HG02840 (cell line): ENCODE measurements at regions not wholly inside any gene's neighbourhood (a gene's known extent, or its start where the extent isn't known, plus 50 kb on each side); places are given as distances from the start of the nearest gene placed in this dataset.
"Not testable (repeated sequence)": the region's sequence is repeated elsewhere in the genome, so short reads cannot be mapped to it uniquely, and the experiment has no call there.

Source experiments
- ATAC-seq: cut with Tn5 transposase; IDR thresholded peaks from one replicate; pipeline ENCODE4 v1.9.1; 2021; ENCODE audit warnings: mild to moderate bottlenecking, moderate library complexity, moderate number of reproducible peaks; ENCODE audit not compliant: unreplicated experiment, low FRiP score

GRCh38 chr20:25867776-25868649 is 171.4 kb upstream of the ZNF337 start:
- no peak for ATAC-seq

GRCh38 chr20:25867015-25867775 is 170.5 kb upstream of the ZNF337 start:
- ATAC-seq, result not testable (repeated sequence)

GRCh38 chr20:25865715-25866656 is 169.3 kb upstream of the ZNF337 start:
- no peak for ATAC-seq

GRCh38 chr20:25864963-25865714 is 168.5 kb upstream of the ZNF337 start:
- not testable (repeated sequence) for ATAC-seq

GRCh38 chr20:25864326-25864962 is 167.8 kb upstream of the ZNF337 start:
- no peak for ATAC-seq

- ATAC-seq, result no peak
These were observed 167.1 kb upstream of the ZNF337 start for GRCh38 chr20:25863536-25864325.

- ATAC-seq, result peak; percentile 64
These were observed 166.4 kb upstream of the ZNF337 start for GRCh38 chr20:25862967-25863530.

- no peak for ATAC-seq
These were observed 164.0 kb upstream of the ZNF337 start for GRCh38 chr20:25860531-25861150.

GRCh38 chr20:25859649-25860530 is 163.2 kb upstream of the ZNF337 start:
- ATAC-seq, result no peak

- no peak for ATAC-seq
These were observed 162.1 kb upstream of the ZNF337 start for GRCh38 chr20:25858495-25859425.

- ATAC-seq, result not testable (repeated sequence)
These were observed 160.6 kb upstream of the ZNF337 start for GRCh38 chr20:25857091-25857788.

GRCh38 chr20:25856256-25856884 is 159.7 kb upstream of the ZNF337 start:
- ATAC-seq, result no peak

GRCh38 chr20:25855451-25856156 is 159.0 kb upstream of the ZNF337 start:
- not testable (repeated sequence) for ATAC-seq

GRCh38 chr20:25854666-25855065 is 158.0 kb upstream of the ZNF337 start:
- not testable (repeated sequence) for ATAC-seq
